Parathyroid adenoma (tissue), 2 donors: ENCODE measurements at regions not wholly inside any gene's neighbourhood (a gene's known extent, or its start where the extent isn't known, plus 50 kb on each side); places are given as distances from the start of the nearest gene placed in this dataset.

Experiments
- H2AFZ ChIP-seq: fragments of 300-600 bp; sonication (generic); one replicate; pipeline ENCODE4 v1.7.0; 2017; ENCODE audit warnings: antibody characterized with exemption, mild to moderate bottlenecking
- H3K27ac ChIP-seq: fragments of 300-600 bp; sonication (generic); one replicate; pipeline ENCODE4 v1.7.0; 2017
- H3K27me3 ChIP-seq: fragments of 300-600 bp; sonication (generic); one replicate; pipeline ENCODE4 v1.7.0; 2017; ENCODE audit warnings: low read length; ENCODE audit not compliant: control insufficient read depth, insufficient read depth
- H3K36me3 ChIP-seq: fragments of 300-600 bp; sonication (generic); one replicate; pipeline ENCODE4 v1.7.0; 2017; ENCODE audit warnings: low read length; ENCODE audit not compliant: control insufficient read depth, insufficient read depth
- H3K4me1 ChIP-seq: fragments of 300-600 bp; sonication (generic); one replicate; pipeline ENCODE4 v1.7.0; 2017; ENCODE audit warnings: control low read depth
- H3K4me2 ChIP-seq: fragments of 300-600 bp; sonication (generic); one replicate; pipeline ENCODE4 v1.7.0; 2017; ENCODE audit warnings: low read length
- H3K4me3 ChIP-seq: fragments of 300-600 bp; sonication (generic); one replicate; pipeline ENCODE4 v1.7.0; 2017; ENCODE audit warnings: low read depth, low read length
- H3K79me2 ChIP-seq: fragments of 300-600 bp; sonication (generic); one replicate; pipeline ENCODE4 v1.7.0; 2017; ENCODE audit warnings: control low read depth
- H3K9ac ChIP-seq: fragments of 300-600 bp; sonication (generic); one replicate; pipeline ENCODE4 v1.7.0; 2017; ENCODE audit warnings: mild to moderate bottlenecking
- H3K9me3 ChIP-seq: fragments of 300-600 bp; sonication (generic); one replicate; pipeline ENCODE4 v1.7.0; 2017; ENCODE audit warnings: low read length; ENCODE audit not compliant: control insufficient read depth
- CTCF ChIP-seq: fragments of 300-600 bp; sonication (generic); IDR thresholded peaks from one replicate; pipeline ENCODE4 v1.7.0; 2017; ENCODE audit warnings: antibody characterized with exemption, mild to moderate bottlenecking
- donor health status: primary hyperparathyroidism.

DNA sequence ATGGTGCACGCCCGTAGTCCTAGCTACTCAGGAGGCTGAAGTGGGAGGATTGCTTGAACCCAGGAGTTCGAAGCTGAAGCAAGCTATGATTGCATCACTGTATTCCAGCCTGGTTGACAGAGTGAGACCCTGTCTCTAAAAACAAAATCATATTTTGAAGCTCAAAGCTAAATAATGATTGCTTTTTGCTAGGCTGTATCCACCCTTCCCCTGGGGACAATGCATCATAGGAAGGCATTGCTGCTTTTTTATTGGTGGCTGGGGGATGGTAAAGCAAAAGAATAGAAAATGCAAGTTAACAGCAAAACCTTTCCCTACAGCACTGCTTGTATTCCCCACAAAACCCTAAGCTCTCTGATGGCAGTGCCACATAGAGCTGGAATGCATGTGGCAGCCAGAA, 107.5 kb upstream of the WAC start:
- H3K27me3 ChIP-seq = no peaks in the 10 kb centered on the region
- no peaks in the 10 kb centered on the region for H3K9me3 ChIP-seq
- no peaks in the 10 kb centered on the region for H3K4me1 ChIP-seq
- no peaks in the 10 kb centered on the region for H3K79me2 ChIP-seq
- H2AFZ ChIP-seq = no peak overlapping the region
- H3K36me3 ChIP-seq = no peaks in the 10 kb centered on the region
- TF ChIP-seq CTCF = no peak
- H3K9ac ChIP-seq = no peak overlapping the region
- H3K27ac ChIP-seq = no peak overlapping the region
- H3K4me2 ChIP-seq = no peak overlapping the region
- H3K4me3 ChIP-seq = no peak overlapping the region

GRCh38 chr10:28426392-28427159, 106.3 kb upstream of the WAC start:
- no peak for TF ChIP-seq CTCF
- Histone ChIP-seq H3K4me2 (no peak overlapping the region), H3K36me3 (no peaks in the 10 kb centered on the region), H3K27ac (no peak overlapping the region), H3K4me1 (no peaks in the 10 kb centered on the region), H3K4me3 (no peak overlapping the region), H2AFZ (no peak overlapping the region), H3K79me2 (no peaks in the 10 kb centered on the region), H3K27me3 (no peaks in the 10 kb centered on the region), H3K9ac (no peak overlapping the region), H3K9me3 (no peaks in the 10 kb centered on the region)

GRCh38 chr10:28427376-28427775, 105.5 kb upstream of the WAC start:
- Histone ChIP-seq H3K4me2 (no peak overlapping the region), H3K27ac (no peak overlapping the region), H2AFZ (no peak overlapping the region), H3K79me2 (no peaks in the 10 kb centered on the region), H3K4me1 (no peaks in the 10 kb centered on the region), H3K4me3 (no peak overlapping the region), H3K9ac (no peak overlapping the region), H3K9me3 (no peaks in the 10 kb centered on the region), H3K27me3 (no peaks in the 10 kb centered on the region), H3K36me3 (no peaks in the 10 kb centered on the region)
- no peak for TF ChIP-seq CTCF

GRCh38 chr10:28429045-28429444, 103.9 kb upstream of the WAC start:
- no peak overlapping the region for H2AFZ ChIP-seq
- no peak for TF ChIP-seq CTCF
- H3K9me3 ChIP-seq = no peaks in the 10 kb centered on the region
- H3K4me3 ChIP-seq = no peak overlapping the region
- H3K9ac ChIP-seq = no peak overlapping the region
- no peaks in the 10 kb centered on the region for H3K27me3 ChIP-seq
- H3K79me2 ChIP-seq = no peaks in the 10 kb centered on the region
- no peak overlapping the region for H3K4me2 ChIP-seq
- H3K36me3 ChIP-seq = no peaks in the 10 kb centered on the region
- H3K4me1 ChIP-seq = no peaks in the 10 kb centered on the region
- H3K27ac ChIP-seq = no peak overlapping the region
